HG02623 (cell line): ENCODE measurements at regions not wholly inside any gene's neighbourhood (a gene's known extent, or its start where the extent isn't known, plus 50 kb on each side); places are given as distances from the start of the nearest gene placed in this dataset.
A peak's percentile ranks its signal among the peaks of the same experiment; 100 is the strongest.

Experiments used
- ATAC-seq: cut with Tn5 transposase; IDR thresholded peaks from one replicate; pipeline ENCODE4 v1.9.1; 2021; ENCODE audit warnings: moderate library complexity; ENCODE audit not compliant: unreplicated experiment

DNA sequence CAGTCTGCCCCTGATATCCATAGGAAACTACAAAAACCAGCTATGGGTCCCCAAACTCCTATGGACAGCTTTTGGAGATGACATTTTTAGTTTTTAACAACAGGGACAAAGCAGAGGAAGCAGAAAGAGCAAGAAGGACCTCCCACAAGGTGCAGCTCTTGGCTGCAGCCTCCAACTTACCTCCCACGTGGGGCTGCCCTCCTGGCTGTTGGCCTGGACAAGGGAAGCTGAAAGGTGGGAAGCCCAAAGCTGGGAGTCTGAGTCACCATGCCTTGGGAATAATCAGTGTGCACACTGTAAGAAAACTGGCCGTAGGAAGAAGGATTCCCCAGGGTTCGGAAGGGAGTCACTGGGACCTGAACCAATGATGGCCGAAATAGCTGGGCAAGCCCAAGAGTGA lies 51.8 kb upstream of the PAX1 start:
- no peak for ATAC-seq

DNA sequence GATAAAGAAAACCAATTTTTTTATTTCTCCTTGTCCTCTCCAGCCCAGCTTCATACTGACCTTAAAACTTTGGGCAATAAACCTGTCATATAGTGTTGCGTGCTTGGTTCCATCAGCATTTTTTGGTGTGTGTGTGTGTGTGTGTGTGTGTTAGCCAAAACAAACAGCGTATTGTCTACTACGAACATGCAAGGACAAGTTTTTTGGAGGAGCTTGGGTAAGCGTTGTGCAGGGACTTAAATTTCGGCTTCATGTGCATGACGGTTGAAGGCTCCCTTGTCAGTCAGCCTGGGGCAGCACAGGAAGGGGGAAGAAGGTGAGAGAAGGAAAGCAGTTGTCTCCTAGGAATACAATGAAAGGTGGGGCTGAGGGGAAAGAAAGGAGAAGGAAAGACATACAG lies 62.0 kb upstream of the PAX1 start:
- no peak for ATAC-seq

DNA sequence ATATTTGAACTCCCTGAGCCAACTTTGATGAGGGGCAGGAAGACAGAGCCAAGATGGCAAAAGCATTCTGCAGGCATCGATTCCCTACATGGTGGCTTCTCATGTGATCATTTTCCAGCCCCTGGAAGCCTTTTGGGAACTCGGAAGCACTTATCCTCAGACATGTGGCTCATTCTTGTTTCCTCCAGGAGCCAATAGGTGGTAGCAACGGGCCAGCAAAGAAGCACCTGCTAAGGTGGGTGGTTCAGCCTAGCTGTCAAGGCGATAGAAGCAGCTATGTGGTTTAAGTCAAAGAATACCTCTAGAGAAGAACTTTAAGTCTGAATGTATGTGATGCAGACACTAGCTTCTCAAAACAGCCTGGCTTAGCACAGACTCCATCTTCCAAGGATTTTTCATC lies 64.9 kb upstream of the PAX1 start:
- no peak for ATAC-seq

DNA sequence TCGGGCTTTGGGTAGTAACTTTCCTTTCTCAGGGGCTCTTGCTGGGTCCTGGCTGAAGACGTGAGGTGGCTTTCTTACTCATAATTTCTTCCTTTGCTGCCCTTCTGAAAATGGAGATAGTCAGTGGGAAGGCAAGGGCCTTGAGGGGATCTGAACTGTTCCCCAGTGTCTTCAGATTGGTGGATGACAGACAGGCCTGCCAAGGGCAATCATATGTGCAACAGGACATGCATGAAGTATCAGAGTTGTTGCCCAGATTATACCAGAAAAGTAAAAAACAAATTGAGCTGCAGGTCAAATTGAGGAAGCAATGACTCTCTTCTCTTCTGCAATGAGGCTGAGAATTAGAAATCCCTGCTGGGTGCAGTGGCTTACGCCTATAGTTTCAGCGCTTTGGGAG lies 71.6 kb upstream of the PAX1 start:
- ATAC-seq = no peak

DNA sequence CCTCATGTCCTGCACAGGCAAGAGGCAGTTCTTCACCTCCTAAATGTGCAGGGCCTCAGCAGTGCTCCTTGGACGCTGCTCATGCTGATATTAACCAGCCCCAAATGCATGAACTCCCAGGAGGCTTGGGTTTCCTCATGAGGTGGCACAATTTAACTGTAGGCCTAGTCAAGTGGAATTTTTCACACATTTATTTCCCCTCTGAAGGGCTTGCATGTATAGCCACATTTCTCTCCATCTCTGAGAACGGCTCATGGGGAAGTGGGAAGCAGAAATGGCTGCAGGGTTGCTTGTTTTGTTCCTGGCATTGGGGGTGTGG lies 72.8 kb upstream of the PAX1 start:
- no peak for ATAC-seq

DNA sequence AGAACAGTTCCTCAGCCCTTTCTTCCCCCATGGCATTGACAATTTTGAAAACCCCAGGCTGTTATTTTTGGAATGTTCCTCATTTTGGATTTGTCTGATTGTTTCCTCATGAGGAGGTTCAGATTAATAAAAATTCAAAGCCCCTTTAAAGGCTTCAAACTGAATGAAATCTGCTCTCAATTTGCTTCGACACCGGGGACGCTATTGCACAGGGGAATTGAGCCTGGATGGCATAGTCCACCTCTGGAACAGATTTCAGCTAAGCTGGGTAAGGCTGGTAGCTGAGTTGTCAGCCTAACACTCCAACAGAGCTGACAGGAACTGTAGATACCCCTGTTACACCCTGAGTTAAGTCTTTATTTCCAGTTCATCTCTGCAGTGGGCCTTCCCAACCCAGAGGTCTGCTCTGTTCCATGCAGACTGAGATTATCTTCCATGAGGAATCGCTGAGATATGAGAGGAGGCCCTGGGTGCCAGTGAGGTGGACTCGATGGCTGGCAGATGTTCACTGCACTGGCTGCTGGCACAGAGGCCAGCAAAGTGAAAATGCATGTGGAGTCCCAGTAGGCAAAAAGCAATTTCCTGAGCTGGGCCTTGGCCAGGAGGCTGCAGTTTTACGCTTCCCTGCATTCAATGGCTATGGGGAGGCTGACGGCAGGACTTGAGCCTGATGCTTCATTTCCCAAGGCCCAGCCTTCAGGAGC lies 73.3 kb upstream of the PAX1 start:
- no peak for ATAC-seq

DNA sequence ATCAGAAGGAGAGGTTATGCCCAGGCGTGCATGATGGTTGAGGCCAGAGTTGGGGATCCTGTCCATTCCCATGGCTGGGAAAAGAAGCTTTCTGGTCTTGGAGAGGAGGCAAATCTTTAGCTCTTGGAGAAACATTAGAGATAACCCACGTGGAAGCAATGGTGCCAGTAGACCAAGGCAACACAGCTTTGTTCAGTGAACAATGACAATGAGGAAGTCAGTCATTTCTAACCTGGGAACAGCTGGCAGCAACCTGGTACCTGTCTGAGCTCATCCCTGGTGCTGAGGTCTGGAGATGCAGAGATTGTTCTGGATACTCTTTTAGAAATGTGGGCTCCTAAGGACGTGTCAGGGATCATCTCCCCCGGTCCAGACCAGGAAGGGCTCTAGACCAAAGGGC lies 76.7 kb upstream of the PAX1 start:
- no peak for ATAC-seq

DNA sequence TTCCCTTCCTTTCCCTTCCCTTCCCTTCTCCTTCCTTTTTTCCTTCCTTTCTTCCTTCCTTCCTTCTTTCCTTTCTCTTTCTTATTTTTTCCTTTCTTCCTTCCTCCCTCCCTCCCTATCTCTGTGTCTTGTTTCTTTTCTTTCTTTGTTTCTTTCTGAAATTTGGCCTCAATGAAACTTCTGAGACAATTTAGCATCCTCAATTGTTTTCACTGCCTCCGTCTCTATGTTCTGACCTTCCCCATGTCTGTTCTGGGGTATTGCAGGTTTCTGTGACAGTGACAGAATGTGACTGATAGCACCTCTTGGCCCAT lies 81.7 kb upstream of the PAX1 start:
- ATAC-seq = no peak

DNA sequence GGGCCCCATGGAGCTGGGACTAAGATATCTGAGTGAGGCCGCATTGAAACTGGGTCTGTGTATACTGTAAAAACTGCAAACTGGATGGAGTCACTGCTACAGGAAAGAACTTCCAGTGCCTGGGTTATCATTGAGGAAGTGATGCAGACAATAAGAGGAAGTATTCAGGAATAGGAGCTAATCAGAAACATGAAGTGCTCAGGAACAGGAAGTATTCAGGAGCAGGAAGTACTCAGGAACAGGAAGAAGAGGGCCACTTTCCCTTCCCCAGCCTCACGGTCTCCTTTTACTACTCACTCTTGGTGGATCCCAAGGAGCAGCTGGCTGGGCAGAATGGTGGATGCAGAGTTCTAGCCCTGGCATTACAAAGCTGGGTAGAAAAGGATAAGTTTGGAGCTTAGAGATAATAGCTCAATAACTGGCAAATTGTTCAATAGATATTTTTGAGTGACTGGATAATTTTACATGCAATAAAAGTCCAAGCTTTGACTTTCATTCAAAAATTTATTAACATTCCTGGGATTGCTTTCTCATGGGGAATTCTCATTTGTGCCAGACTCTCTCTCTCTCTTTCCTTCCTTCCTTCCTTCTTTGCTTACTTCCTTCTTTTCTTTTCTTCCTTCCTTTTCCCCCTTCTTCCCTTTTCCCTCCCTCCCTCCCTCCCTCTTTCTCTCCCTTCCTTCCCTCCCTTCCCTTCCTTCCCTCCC lies 82.2 kb upstream of the PAX1 start:
- ATAC-seq = no peak

DNA sequence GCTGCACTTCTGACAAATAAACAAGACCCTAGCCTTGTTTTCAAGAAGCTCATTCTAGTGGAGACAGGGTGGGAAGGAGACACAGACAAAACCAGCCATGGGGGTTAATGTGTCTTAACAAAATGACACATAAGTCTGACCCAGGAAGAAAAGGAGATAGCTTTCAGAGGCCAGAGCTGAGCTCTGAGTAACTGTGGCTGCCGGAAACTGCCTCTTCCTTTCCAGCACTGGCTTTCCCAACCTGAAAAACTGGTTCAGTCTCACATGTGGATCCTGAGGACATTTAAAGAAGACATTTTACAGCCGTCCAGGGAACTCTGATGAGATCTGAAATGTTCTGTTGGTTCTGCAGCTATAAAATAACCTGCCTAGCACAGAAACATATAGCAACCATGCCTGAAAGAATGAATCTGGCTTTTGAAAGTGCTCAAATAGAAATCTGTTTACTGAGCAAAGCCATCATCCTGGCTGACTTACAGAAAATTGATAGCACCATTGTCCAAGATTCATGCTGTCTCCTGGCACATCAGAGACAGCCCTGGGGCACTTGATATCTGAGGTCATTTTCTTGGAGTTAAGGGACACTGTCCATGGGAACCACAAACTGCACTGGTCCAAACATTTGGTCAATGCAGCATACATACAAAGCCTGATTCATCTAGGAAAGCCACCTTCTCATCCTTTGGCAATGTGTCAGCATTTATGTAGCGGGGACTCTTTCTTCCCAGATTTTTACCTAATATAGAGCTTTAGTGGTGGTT lies 83.2 kb upstream of the PAX1 start:
- no peak for ATAC-seq

DNA sequence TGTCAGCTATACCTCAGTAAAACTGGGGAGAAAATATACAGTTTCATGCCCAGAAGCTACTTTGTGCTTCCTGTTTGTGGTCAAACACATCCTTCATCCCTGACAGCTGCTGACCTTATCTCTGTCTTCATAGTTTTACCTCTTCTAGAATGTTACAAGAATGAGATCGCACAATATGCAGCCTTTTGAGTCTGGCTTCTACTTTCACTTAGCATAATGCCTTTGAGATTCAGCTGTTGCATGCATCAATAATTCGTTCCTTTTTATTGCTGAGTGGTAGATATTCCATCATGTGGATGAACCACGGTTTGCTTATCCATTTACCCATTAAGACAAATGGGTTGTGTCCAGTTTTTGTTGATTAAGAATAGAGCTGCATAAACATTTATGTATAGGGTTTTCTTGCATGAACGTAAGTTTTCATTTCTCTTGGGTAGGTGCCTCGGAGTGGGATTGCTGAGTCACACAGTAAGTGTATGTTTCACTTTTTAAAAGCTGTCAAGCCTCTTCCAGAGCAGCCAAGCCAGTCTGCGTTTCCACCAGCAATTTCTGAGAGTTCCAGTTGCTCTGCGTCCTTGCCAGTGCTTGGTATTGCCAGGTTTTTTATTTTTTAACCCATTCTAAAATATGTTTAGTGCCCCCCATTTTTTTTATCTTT lies 86.6 kb upstream of the PAX1 start:
- no peak for ATAC-seq

DNA sequence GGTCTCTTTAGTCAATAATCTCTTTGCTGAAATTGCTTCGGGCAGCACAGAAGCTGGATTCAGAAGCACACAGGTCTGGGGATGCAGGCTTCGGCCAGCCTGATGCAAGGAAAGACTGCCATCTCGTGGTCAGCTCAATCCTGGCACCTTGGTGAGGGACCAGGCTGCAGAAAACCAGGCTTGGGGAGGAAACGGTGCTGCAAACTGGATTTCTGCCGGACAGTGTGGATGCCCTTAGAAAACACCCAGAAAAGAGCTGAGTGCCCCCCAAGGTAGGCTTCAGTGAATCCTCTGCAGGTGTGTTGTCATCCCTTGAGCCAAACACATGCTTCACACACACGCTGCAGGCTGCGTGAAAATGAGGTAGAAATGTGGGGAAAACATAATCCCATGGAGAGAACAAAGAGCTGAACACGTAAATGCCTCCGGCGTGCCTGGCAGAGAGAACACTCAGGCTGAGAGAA lies 89.8 kb upstream of the PAX1 start:
- peak; percentile 58 for ATAC-seq

DNA sequence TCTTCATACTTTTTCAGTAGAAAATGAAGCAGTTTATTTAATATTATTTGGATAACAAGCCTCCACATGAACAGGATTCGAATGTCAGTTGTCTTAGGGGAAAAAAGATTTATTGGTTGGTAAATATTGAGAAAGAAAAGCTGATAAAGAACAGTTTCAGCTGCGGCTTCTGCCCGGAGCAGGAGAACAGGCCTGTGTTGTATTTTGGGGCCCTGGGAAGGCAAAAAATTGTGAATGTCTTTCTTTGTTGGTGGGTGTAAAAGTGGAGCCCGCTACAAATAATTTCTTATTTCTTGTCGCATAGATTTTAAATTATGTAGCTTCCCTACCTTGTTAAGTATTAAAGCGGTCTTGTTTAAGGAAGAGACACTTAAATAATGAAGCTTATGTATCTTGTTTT lies 90.5 kb upstream of the PAX1 start:
- ATAC-seq = no peak

DNA sequence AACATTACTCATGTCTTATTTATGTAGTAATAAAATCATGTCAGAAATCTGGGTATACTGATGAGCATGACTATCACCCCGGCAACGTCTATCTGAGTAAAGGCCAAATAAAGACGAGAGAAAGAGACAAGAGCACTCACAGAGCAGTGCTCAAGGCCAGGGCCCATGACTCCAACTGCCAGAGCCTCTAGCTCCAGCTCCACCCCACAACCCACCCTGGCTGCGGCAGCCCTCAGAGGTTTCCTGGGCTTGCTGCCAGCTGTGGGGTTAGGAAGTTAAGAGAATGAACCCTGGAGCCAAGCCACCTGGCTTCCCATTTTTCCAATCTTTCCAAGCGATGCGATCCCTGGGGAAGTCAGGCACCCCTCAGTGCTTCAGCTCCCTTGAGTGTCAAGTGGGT lies 92.0 kb upstream of the PAX1 start:
- ATAC-seq = no peak

DNA sequence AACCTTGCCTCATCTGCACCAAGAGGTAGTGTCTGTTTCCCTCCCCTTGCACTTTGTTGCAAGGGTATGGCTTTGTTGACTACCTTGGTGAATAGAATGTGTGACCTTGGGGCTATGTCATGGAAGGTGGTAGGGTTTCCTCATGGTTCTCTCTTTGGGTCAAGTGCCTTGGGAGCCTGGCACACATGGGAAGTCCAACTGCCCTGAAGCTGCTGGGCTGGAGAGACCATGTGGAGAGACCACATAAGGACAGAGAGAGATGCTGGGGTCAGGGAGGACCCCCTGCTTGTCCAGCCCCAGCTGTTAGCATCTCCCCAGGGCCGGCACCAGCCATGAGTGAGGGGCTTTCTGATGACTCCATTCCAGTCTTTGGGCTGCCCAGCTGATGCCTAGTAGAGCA lies 95.5 kb upstream of the PAX1 start:
- no peak for ATAC-seq

DNA sequence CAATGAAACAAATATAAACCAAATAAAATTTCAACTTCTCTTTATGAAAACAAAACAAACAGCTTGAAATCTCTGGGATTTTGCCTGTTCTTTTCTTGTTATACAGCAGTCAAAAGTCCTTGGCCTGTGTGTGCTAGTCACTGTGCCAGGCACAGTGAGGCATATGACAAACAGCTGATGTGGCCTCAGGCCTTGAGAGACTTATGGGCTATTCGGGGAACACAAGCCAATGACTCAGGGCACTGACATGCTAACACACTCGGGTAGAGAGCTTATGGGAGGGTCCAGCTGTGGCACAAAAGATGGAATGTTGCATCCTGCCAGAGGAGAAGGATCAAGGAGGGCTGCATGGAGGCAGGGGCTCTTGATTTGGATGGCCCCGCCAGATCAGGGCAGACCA lies 95.4 kb upstream of the NKX2-2 start:
- ATAC-seq = no peak

DNA sequence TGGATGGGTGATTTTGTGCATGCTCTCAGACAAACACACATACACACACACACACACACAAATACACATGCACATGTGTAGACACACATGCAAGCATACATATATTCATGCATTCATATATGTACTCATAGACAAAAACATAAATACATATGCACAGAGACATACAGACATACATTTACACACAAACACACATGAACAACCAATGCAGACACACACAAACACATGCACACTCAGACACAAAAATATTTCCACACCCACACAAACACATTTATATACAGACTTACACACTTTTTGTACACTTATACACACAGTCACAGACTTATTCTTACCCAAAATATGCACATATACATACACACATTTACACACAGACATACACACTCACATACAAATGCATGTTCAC lies 94.9 kb upstream of the NKX2-2 start:
- no peak for ATAC-seq

DNA sequence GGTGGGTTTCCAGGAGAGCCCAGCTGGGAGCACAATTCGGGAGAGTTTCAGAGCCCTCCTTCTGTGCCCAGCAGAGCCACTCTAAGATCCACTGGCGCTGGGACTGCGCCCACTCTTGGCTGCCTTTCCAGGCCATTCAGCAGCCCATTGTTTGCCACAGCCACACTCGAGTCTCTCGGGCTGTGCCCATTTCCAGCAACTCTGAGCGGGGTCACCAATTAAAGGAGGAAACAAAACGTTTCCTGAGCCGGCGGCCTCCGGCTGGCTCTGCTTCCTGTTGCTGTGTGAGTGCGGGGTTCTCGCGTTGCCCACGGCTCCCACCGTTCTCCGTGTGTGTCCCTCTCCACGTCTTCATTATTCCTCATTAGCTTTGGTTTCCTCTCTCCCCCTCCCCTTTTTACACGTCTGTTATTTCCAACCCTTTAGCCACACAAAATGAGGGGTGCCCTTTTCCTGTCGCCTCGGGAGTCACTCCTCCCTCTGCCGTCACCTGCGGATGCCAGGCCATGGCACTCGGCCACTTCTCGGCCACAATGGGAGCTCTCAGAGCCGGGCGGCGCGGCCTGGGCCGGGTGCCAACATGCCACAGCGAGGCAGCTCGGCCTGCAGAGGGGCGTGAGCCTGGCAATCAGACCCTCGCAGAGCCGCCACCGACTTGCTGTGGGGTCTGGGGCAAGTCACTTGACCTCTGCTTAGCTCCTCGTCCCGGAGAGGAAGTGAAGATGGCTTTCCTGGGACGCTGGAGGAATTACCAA lies 94.3 kb upstream of the NKX2-2 start:
- no peak for ATAC-seq

DNA sequence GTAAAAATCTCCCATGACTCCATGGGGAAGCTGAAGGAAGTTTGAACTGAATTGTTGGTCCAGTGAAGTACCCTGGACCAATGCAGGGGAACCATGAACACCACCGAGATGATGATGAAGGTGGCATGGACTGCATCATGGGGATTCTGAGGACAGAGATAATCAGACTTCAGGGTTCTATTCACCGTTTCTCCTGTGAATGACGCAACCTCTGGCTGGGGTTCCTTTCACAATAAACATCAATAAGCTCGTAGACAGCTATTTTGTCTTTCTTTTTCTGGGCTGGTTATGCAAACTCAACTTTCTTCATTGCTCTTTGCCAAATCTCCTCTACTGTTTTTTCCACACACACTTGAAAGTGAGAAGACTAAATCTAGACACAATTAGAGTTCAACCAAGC lies 87.9 kb upstream of the NKX2-2 start:
- ATAC-seq = no peak

DNA sequence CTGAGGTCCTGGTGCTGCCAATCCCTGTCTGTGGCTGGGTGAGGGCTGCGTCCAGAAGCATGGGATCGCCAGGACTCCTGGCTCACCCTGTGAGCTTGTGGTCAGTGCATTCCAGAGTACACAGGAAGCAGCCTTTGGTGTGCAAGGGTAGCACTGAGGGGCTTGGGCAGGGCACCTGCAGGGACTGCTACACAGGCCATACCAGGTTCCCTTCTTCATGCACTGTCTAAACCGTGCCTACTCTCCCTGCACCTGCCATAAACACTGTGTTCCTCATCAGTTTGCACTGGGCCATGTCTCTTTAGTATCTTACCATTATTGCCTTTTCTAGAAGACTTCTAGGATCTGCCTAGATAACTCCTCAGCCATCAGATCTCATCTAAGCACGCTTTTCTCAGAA lies 72.8 kb upstream of the NKX2-2 start:
- no peak for ATAC-seq

DNA sequence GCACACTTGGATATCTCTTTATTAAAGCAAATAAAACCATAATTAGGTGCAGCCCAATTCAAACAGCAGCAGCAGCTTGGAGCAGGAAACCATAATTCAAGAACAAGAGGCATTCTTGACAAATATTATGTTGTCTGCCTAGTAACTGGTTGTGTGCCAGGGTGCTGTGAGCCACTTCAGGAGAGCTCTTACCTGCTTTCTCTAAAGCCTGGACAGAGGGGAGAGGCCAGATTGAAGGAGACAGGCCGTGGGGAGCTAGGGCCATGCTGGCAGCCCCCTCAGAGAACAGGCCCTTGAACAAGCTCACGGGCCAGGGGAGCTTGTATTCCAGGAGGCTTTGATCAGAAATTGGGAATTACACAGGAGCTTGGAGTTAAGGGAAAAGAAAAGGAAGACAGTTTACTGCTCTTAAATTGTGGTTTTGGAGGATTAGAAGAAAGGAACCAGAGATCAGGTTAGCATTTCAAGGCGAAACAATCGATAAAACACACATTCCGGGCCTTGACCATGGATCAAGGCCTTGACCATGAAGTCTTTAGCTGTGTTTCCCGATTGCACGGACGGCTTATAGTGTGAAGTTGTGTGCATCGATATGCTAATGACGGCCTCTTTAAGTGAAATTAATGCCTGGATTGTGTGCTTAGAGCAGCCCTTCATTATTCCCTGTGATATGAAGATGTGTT lies 69.8 kb upstream of the NKX2-2 start:
- no peak for ATAC-seq
